ENCODE measurements at regions not wholly inside any gene's neighbourhood (a gene's known extent, or its start where the extent isn't known, plus 50 kb on each side); places are given as distances from the start of the nearest gene placed in this dataset.
"Not testable (repeated sequence)": the region's sequence is repeated elsewhere in the genome, so short reads cannot be mapped to it uniquely, and the experiment has no call there.

- POLR2A ChIA-PET; H3K27me3 ChIP-seq (ENCODE audit: control insufficient read depth, insufficient read depth, low read length); H3K4me3 ChIP-seq (ENCODE audit: low read depth, low read length); CTCF ChIA-PET; DNase-seq (ENCODE audit: low read depth); H3K36me3 ChIP-seq (ENCODE audit: control insufficient read depth, insufficient read depth, low read length): not testable (repeated sequence)
These were observed 63.8 kb downstream of the CLEC18A start for GRCh38 chr16:70014915-70015314.

GRCh38 chr16:70016751-70017150 is 65.6 kb downstream of the CLEC18A start:
- H3K36me3 ChIP-seq (ENCODE audit: control insufficient read depth, insufficient read depth, low read length); H3K4me3 ChIP-seq (ENCODE audit: low read depth, low read length); H3K27me3 ChIP-seq (ENCODE audit: control insufficient read depth, insufficient read depth, low read length); POLR2A ChIA-PET; CTCF ChIA-PET; DNase-seq (ENCODE audit: low read depth): not testable (repeated sequence)

DNA sequence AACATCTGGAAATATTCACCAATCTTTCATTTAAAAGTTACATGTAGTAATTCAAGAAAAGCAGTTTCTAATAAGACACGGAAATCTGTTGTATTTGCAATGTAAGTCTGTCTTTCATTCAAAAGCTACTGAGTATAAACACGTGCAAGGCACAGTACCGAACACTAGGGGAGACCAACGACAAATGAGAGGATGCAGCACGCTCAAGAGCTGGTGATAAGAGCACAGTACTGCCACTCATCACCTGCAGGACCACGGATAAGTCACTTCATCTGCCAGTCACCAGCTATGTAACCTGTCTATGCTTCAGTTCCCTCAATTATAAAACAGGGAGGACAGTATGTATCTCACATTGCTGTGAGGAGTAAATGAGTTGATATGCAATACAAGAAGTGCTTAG is 67.1 kb downstream of the CLEC18A start:
- CTCF ChIA-PET, result no interaction called here
- DNase-seq (ENCODE audit: low read depth), result no peak
- POLR2A ChIA-PET, result no interaction called here

GRCh38 chr16:70023207-70023606 is 72.1 kb downstream of the CLEC18A start:
- POLR2A ChIA-PET; DNase-seq (ENCODE audit: low read depth); H3K27me3 ChIP-seq (ENCODE audit: control insufficient read depth, insufficient read depth, low read length); H3K36me3 ChIP-seq (ENCODE audit: control insufficient read depth, insufficient read depth, low read length); CTCF ChIA-PET; H3K4me3 ChIP-seq (ENCODE audit: low read depth, low read length): not testable (repeated sequence)

More for the DNA sequence above, 67.1 kb downstream of the CLEC18A start:
- TF ChIP-seq, protein P1, sequence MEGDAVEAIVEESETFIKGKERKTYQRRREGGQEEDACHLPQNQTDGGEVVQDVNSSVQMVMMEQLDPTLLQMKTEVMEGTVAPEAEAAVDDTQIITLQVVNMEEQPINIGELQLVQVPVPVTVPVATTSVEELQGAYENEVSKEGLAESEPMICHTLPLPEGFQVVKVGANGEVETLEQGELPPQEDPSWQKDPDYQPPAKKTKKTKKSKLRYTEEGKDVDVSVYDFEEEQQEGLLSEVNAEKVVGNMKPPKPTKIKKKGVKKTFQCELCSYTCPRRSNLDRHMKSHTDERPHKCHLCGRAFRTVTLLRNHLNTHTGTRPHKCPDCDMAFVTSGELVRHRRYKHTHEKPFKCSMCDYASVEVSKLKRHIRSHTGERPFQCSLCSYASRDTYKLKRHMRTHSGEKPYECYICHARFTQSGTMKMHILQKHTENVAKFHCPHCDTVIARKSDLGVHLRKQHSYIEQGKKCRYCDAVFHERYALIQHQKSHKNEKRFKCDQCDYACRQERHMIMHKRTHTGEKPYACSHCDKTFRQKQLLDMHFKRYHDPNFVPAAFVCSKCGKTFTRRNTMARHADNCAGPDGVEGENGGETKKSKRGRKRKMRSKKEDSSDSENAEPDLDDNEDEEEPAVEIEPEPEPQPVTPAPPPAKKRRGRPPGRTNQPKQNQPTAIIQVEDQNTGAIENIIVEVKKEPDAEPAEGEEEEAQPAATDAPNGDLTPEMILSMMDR (IDR thresholded peaks at IDR 0.05; ENCODE audit: insufficient read depth, low read depth, low read length), result no peak
- H3K36me3 ChIP-seq (ENCODE audit: control insufficient read depth, insufficient read depth, low read length), result peaks cover 4% of the 10 kb centered on the region; the same call in 1 of the 2 replicates
- no peaks in the 10 kb centered on the region for H3K27me3 ChIP-seq (ENCODE audit: control insufficient read depth, insufficient read depth, low read length)
- no peak overlapping the region for H3K4me3 ChIP-seq (ENCODE audit: low read depth, low read length)

- CTCF ChIA-PET; POLR2A ChIA-PET; H3K36me3 ChIP-seq (ENCODE audit: control insufficient read depth, insufficient read depth, low read length); DNase-seq (ENCODE audit: low read depth); H3K4me3 ChIP-seq (ENCODE audit: low read depth, low read length); H3K27me3 ChIP-seq (ENCODE audit: control insufficient read depth, insufficient read depth, low read length): not testable (repeated sequence)
These were observed 72.8 kb downstream of the CLEC18A start for GRCh38 chr16:70023956-70024355.

- H3K27me3 ChIP-seq (ENCODE audit: control insufficient read depth, insufficient read depth, low read length); CTCF ChIA-PET; POLR2A ChIA-PET; H3K36me3 ChIP-seq (ENCODE audit: control insufficient read depth, insufficient read depth, low read length); H3K4me3 ChIP-seq (ENCODE audit: low read depth, low read length); DNase-seq (ENCODE audit: low read depth): not testable (repeated sequence)
These were observed 75.2 kb downstream of the CLEC18A start for GRCh38 chr16:70026165-70026854.

- CTCF ChIA-PET; DNase-seq (ENCODE audit: low read depth); H3K4me3 ChIP-seq (ENCODE audit: low read depth, low read length); H3K36me3 ChIP-seq (ENCODE audit: control insufficient read depth, insufficient read depth, low read length); H3K27me3 ChIP-seq (ENCODE audit: control insufficient read depth, insufficient read depth, low read length); POLR2A ChIA-PET: not testable (repeated sequence)
These were observed 81.2 kb upstream of the PDPR start for GRCh38 chr16:70032906-70033305.

- H3K36me3 ChIP-seq (ENCODE audit: control insufficient read depth, insufficient read depth, low read length); H3K4me3 ChIP-seq (ENCODE audit: low read depth, low read length); DNase-seq (ENCODE audit: low read depth); POLR2A ChIA-PET; CTCF ChIA-PET; H3K27me3 ChIP-seq (ENCODE audit: control insufficient read depth, insufficient read depth, low read length): not testable (repeated sequence)
These were observed 76.2 kb upstream of the PDPR start for GRCh38 chr16:70037913-70038312.

DNA sequence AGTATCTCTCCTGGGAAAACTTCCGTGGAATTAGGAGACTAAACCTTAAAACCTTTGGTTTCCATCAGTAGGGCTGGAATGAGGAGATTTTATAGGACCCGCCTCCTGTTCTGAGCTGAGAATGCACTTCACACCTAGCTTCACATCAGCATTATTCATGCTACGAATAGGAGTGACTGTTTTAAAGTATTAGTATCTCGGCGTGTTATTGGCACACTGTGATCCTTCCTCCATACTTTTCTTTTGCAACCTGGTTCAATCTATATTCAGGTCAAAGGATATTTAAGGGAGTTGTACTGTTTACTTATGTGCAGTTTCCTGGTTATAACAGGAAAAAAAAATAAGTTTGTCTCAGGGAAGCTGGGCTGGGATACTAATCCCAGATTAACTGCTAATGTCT is 73.6 kb upstream of the PDPR start:
- H3K36me3 ChIP-seq (ENCODE audit: control insufficient read depth, insufficient read depth, low read length); POLR2A ChIA-PET; H3K27me3 ChIP-seq (ENCODE audit: control insufficient read depth, insufficient read depth, low read length); CTCF ChIA-PET; DNase-seq (ENCODE audit: low read depth); H3K4me3 ChIP-seq (ENCODE audit: low read depth, low read length): not testable (repeated sequence)

DNA sequence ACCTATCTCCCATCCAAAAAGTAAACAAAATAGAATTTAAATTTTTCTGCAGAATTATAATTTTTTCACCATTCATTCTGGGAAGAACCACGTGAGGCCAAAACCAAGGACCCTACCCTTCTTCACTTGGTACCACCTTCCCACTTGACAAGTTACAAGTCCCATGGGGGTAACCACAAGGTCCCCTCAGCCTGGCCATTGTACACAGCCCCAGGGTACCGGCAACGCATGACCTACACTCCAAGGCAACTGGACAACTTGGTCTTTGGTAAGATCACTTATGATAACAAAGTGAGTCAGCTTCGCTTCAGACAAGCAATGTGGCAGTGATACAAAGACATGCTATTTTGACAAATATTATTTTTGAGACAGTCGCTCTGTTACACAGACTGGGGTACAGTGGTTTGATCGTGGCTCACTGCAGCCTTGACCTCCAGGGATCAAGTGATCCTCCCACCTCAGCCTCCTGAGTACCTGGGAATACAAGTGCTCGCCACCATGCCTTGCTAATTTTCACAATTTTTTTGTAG is 70.5 kb upstream of the PDPR start:
- DNase-seq (ENCODE audit: low read depth); H3K4me3 ChIP-seq (ENCODE audit: low read depth, low read length); H3K36me3 ChIP-seq (ENCODE audit: control insufficient read depth, insufficient read depth, low read length); CTCF ChIA-PET; H3K27me3 ChIP-seq (ENCODE audit: control insufficient read depth, insufficient read depth, low read length); POLR2A ChIA-PET: not testable (repeated sequence)

DNA sequence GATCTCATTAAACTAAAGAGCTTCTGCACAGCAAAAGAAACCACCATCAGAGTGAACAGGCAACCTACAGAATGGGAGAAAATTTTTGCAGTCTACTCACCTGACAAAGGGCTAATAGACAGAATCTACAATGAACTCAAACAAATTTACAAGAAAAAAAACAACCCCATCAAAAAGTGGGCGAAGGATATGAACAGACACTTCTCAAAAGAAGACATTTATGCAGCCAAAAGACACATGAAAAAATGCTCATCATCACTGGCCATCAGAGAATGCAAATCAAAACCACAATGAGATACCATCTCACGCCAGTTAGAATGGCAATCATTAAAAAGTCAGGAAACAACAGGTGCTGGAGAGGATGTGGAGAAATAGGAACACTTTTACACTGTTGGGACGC is 67.6 kb upstream of the PDPR start:
- H3K4me3 ChIP-seq (ENCODE audit: low read depth, low read length); DNase-seq (ENCODE audit: low read depth); POLR2A ChIA-PET; H3K36me3 ChIP-seq (ENCODE audit: control insufficient read depth, insufficient read depth, low read length); H3K27me3 ChIP-seq (ENCODE audit: control insufficient read depth, insufficient read depth, low read length); CTCF ChIA-PET: not testable (repeated sequence)

GRCh38 chr16:70048083-70048482 is 66.0 kb upstream of the PDPR start:
- POLR2A ChIA-PET; H3K4me3 ChIP-seq (ENCODE audit: low read depth, low read length); H3K27me3 ChIP-seq (ENCODE audit: control insufficient read depth, insufficient read depth, low read length); DNase-seq (ENCODE audit: low read depth); H3K36me3 ChIP-seq (ENCODE audit: control insufficient read depth, insufficient read depth, low read length): not testable (repeated sequence)
- CTCF ChIA-PET, result interaction anchor here (0.6 kb wide), 1 partner anchor 295 kb away, joined by 3 read pairs; no protein-coding TSS in a partner anchor

DNA sequence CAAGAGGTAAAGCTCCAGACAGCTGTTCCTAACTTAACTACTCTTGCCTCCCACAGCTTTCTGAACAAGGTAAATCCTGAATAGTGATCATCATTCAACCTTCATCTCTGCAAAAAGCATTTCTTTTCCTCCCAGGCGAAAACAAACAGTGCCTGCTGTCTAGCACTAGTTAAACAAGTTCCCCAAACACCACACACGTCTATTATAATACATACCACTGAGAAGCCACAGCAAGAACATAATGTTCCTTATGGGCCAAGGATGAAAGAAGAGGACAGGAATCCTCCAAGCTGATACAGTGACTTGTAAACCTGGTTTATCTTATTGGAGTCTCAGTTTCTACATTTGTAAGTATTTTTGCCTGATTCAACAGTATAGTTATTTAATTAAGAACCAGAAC is 56.1 kb upstream of the PDPR start:
- DNase-seq (ENCODE audit: low read depth); H3K36me3 ChIP-seq (ENCODE audit: control insufficient read depth, insufficient read depth, low read length); H3K27me3 ChIP-seq (ENCODE audit: control insufficient read depth, insufficient read depth, low read length); H3K4me3 ChIP-seq (ENCODE audit: low read depth, low read length); CTCF ChIA-PET; POLR2A ChIA-PET: not testable (repeated sequence)

All from BJ (cell line).